Stomach (tissue), 4 donors: ENCODE measurements at regions not wholly inside any gene's neighbourhood (a gene's known extent, or its start where the extent isn't known, plus 50 kb on each side); places are given as distances from the start of the nearest gene placed in this dataset.

ENCODE experiments used
- CTCF ChIP-seq, 7 experiments: fragments of 450-650 bp in 4 of 7; fragments of 200-600 bp in 3 of 7; sonication (generic) in 3 of 7; IDR thresholded peaks; one replicate each; pipeline ENCODE4 v1.5.1; 2016 to 2019; ENCODE audit warnings: antibody characterized with exemption in 7 of 7, control low read depth in 2 of 7, mild to moderate bottlenecking in 1 of 7
- POLR2AphosphoS5 ChIP-seq, 3 donors: sonication (generic); formaldehyde crosslinking; IDR thresholded peaks; one replicate each; pipeline ENCODE4 v1.6.1; 2016; ENCODE audit warnings: antibody characterized with exemption in 3 of 3

DNA sequence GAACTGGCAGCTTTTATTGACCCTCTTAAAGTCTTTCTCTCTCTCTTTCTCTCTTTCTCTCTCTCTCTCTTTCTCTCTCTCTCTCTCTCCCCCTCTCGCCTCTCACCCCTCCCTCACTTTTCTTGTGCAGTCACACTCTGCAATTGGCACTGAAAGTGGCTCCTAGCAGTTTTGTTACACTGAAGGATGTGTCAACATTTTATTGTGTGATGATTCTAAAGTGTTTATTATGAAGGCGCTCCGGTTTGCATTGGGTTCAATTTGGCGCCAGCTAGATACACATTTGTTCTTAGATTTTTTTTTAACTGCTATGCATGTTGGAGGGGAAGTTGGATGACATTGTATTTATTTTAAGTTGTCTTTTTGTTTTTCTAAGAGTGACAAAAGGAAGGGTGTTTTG lies 64.0 kb upstream of the CHRM3 start:
- TF ChIP-seq CTCF (IDR thresholded peaks at IDR 0.05) (no peak), POLR2AphosphoS5 (IDR thresholded peaks at IDR 0.05) (no peak)
